ENCODE measurements at regions not wholly inside any gene's neighbourhood (a gene's known extent, or its start where the extent isn't known, plus 50 kb on each side); places are given as distances from the start of the nearest gene placed in this dataset.

DNA sequence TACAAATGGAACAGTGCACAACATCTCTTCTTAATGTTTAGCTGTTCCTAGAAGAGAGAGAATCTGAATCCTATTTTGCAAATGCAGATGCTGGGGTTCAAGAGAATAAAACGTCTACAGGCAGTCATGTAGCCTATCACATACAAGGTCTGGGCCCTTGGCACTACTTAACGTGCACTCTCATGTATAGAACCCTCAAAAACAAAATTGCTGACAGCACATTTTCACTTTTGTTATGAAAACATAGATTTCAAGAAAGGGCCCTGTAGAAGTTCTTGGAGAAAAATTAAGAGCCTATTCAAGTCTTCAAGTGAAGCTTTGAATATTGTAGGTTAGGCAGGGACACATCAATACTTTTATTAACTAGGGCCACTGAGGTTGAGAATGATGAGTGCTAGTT, 504.3 kb upstream of the FAM98A start:
- no peak for DNase-seq (ENCODE audit: low spot score)

DNA sequence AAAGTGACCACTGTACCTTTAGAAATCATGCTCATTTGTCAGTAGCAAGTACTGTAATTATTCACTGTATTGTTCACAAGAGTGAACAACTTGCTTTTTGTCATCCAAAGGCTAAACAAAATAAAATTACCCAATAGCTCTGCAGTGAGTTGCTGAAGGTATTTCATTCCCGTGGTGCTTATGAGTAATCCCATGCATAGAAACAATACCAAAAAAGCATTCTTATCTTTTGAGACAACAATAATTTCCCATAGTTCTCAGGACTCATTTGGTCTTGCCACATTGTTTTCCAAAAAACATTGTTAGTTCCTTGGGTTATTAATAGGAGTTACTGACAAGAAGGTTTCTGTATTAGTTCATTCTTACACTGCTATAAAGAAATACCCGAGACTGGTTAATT, 503.2 kb upstream of the FAM98A start:
- no peak for DNase-seq (ENCODE audit: low spot score)

- no peak for DNase-seq (ENCODE audit: low spot score)
These were observed 500.3 kb upstream of the FAM98A start for GRCh38 chr2:34099377-34099776.

- DNase-seq (ENCODE audit: low spot score): no peak
These were observed 499.2 kb upstream of the FAM98A start for GRCh38 chr2:34098256-34098655.

DNA sequence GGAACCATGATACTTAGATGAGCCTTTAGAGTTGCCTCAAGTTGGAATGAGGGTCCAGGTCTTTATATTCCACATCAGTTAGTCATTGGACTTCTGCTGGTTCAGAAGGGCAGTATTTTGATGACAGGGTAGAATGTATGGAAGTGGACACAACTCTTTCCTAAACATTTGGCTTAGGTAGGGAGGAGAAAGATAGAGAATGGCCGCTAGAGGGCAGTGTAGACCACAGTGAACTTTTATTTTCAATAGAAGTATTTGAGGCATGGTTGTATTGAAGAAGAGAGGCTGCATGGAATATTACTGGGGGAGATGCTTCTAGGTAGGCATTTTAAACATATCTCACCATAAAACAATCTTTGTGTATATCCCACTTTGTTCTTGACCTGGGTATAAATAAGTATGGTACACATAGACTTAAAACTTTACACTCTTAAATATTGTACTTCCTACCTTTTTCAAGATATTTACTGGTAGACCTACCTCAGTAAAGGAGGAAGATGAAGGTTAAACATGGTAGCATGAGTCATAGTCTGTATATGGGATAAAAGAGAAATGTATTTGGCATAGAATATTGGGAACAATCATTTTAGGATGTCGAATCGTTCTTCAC, 497.6 kb upstream of the FAM98A start:
- peak; percentile 39 for DNase-seq (ENCODE audit: low spot score)

- no peak for DNase-seq (ENCODE audit: low spot score)
These were observed 494.7 kb upstream of the FAM98A start for GRCh38 chr2:34093790-34094189.

GRCh38 chr2:34070196-34070595, 471.1 kb upstream of the FAM98A start:
- DNase-seq (ENCODE audit: low spot score): no peak

DNA sequence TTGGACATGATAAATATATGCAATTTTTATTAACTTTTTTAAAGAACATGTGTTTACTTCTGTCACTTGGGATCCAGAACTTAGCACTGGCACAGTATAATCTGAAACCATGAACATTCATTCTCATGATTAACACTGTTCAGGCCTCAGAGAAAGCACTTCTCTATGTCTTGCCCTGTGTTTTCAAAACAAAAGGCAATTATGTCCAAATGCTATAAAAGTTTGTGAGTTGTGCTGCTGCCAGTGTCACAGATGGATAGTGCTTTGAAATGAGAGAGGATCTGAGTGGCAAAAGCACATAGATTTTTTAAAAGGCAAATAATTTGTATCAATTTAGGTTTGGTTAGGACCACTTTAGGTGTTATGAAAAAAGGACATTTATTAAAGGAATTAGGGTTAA, 470.5 kb upstream of the FAM98A start:
- no peak for DNase-seq (ENCODE audit: low spot score)

DNA sequence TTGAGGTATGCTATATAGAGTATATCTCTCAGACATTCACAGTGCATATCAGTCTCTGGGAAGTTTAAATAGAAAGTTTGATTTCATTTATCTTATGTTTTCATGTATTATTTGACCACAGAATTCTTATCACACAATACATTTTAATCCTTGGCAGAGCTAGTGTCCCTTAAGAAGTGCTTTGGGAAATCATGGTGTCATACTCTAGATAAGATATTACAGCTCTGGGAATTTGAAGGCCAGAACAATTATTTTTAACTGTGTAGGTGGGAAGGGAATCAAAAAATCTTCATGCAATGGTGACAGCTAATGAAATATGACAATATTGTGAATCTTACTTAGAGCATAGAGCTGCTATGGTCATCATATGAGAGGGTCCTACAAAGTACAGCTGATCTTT, 451.3 kb upstream of the FAM98A start:
- DNase-seq (ENCODE audit: low spot score): no peak

- DNase-seq (ENCODE audit: low spot score): no peak
These were observed 446.1 kb upstream of the FAM98A start for GRCh38 chr2:34045101-34045655.

- DNase-seq (ENCODE audit: low spot score): no peak
These were observed 438.8 kb upstream of the FAM98A start for GRCh38 chr2:34037886-34038285.

DNA sequence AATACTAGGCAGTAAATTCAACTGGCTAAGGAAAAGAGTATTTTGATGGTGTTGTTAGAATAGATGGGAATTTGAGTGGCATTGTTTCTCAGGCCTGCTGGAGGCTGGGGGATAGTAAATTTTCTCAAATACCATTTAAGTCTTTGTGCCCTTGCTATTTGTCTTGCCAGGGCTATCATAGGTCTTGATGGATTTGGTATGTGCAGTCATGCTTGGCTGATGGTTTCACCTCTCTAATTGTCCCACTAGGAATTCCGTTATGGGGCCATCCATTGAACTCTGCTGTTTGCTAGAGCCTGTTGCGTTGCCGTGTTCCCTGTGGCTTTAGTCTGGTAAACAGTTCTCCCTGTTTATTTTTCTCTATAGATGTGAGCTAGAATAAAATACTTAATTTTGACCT, 438.1 kb upstream of the FAM98A start:
- DNase-seq (ENCODE audit: low spot score): no peak

DNA sequence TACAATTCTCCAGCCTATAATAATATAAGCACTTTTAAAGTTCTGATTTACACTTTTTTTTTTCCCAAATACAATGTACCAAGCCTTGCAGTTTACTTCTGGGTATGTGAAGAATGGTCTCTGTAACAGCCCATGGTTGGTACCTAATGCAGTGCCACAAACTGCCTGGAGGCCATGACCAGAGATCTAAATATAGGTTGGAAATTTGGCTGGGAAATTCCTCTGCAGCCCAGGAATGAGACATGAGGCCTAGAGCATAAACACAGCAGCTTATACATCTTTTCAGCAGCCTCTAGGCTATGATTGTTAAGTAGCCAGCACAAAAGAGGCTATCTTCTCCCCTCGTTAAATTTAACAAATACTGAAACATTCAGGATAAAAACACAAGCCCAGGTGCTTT, 432.0 kb upstream of the FAM98A start:
- no peak for DNase-seq (ENCODE audit: low spot score)

GRCh38 chr2:34030273-34030672, 431.2 kb upstream of the FAM98A start:
- DNase-seq (ENCODE audit: low spot score): no peak

DNA sequence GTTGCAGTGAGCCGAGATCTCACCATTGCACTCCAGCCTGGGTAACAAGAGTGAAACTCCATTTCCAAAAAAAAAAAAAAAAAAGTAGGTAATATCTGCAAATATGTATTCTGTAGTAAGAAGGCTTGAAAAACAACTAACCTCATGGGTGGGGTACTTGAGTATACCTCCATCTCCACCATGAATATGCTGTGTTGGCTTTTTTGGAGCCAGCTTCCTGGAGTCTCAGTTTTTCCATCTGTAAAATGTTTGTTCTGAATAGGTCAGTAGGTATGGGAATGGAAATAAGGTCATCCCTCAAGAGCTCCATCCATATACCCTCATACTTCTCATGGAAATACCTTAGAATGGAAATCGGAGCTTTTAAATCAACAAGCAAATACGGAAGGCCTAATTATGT, 430.0 kb upstream of the FAM98A start:
- no peak for DNase-seq (ENCODE audit: low spot score)

GRCh38 chr2:34025196-34025595, 426.1 kb upstream of the FAM98A start:
- DNase-seq (ENCODE audit: low spot score): no peak

DNA sequence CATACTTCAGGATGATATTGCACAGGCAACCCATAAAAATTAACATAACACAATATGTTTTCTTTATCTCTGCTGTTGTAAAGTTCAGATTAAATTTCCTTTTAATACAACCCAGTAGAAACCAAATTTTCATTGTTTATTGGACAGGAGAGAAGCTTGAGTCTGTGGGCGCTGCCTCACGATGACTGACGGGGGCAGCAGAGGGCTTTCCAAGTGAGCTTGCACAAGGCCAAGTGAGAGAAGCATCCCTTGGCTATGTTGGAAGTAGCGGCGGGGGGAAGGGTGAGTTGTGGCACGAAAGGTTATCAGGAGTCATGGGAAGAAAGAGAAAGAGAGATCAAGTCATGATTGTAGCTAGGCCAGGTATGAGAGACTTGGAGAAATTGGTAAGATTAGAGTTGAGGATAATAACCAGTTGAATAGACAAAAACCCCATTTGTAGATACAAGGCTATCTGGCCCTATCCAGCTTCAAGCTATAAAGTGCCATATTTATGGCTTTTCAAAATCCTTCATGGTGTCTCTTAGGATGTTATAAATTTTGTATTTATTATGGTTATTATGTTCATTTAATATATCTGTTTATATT, 413.7 kb upstream of the FAM98A start:
- DNase-seq (ENCODE audit: low spot score): no peak

DNA sequence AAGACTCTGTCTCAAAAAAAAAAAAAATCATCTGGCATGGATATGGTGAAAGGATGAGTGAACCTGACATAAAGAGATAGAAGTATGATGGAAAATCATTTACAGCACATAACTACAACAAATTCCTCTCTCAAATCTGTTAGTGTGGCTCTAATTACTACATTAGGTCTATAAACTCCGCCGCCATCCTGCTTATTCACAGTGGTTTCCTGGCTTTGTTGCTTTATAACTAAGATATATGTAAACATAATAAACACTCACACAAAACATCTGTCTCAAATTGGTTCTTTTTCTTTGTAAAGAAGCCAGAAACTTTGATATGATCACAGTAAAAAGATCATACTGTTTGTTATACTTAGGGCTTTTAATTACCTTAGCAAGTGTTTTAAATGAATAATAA, 412.6 kb upstream of the FAM98A start:
- no peak for DNase-seq (ENCODE audit: low spot score)

- no peak for DNase-seq (ENCODE audit: low spot score)
These were observed 406.8 kb upstream of the FAM98A start for GRCh38 chr2:34005901-34006300.

DNA sequence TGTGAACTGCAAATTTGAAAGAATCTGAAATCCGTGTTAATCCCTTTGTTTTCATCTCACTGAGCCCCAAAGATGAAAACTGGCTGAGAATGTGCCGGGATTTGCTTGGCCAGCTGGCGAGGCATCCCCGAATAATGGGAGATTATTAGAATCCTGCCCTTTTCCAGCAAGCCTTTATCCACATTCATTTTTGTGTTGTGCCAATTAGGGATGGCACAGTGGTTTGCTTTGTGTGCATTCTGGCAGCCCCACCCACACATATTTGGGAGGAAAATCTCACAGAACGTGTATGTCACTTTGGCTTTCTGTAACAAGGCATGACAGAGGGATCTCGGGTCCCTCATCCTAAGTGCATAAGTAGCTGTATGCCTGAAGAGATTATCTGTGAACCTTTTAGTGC, 405.8 kb upstream of the FAM98A start:
- DNase-seq (ENCODE audit: low spot score): no peak

DNA sequence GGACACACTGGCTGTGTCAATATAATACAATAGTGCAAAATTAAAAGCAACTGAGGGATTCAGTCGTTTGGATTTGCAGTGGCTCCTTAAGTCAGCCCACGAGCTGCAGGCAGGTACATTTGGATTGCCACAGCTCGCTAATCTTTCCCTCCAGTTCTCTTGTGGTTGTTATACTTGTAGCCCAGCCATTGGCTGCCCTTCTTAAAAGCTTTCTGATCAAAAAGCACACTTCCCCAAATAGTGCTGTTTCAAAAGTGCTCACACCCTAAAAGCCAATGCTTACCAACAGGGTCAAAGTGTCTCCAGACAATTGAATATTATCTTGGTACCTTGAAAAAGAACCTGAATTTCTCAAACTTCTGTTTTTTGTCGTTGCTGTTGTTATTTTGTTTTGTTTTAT, 404.7 kb upstream of the FAM98A start:
- DNase-seq (ENCODE audit: low spot score): no peak

DNA sequence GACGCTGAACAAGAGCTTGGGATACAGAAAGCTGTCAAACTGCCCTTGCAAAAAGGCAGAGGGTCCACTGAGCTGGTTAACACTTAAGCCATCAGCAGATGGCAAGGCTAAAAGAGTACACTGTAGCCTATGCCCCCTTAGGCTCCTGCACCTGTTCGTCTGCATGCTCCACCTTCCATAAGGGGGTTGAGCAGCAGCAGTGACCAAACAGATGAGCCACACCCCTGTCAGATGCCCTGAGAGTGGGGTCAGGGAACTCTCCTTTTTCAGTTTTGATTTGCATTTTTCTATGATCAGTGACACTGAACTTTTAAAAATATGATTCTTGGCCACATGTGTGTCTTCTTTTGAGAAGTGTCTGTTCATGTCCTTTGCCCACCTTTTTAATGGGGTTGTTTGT, 402.5 kb upstream of the FAM98A start:
- no peak for DNase-seq (ENCODE audit: low spot score)

GRCh38 chr2:33984131-33984530, 385.0 kb upstream of the FAM98A start:
- DNase-seq (ENCODE audit: low spot score): no peak

DNA sequence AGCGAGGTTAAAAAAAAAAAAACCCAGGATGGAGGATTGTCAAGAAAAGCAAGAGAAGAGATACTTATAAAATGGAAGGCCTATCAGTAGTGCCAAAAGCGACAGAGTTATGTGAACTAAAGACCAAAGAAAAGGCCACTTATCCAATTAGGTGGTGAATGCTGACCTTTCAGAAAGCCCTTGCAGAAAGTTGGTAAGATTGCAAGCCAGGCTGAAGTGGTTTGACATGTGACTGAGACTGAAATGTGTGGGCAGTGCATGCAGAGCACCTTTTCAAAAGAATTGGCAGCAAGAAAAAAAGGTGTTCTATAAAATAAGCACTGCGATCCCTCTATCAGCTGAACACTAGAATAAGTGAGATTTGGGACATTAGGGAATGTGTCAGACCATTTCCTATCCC, 379.4 kb upstream of the FAM98A start:
- DNase-seq (ENCODE audit: low spot score): no peak
